GM18907 (cell line): ENCODE measurements at regions not wholly inside any gene's neighbourhood (a gene's known extent, or its start where the extent isn't known, plus 50 kb on each side); places are given as distances from the start of the nearest gene placed in this dataset.
"Not testable (repeated sequence)": the region's sequence is repeated elsewhere in the genome, so short reads cannot be mapped to it uniquely, and the experiment has no call there.

ENCODE experiments used
- ATAC-seq: cut with Tn5 transposase; IDR thresholded peaks from one replicate; pipeline ENCODE4 v1.9.1; 2021; ENCODE audit warnings: mild to moderate bottlenecking, moderate library complexity; ENCODE audit not compliant: unreplicated experiment

DNA sequence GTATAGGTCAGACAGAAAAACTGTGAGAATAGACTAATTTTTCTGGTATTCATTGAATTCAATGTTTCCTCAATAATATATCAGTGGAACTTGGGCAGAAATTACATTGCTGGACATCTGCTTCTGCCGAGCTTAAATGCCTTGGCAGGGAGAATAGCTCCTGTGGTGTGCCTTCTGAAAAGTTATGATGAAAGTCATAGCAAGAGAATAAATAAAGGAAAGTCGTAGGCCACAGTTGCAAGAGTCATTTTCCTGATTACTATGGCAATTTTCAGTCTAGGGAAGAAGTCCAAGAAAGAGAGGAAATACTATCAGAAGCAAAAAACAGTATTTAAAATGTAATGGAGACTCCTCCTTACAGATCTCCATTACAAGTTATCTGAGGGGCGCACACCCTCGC is 1596.1 kb upstream of the WWC1 start:
- no peak for ATAC-seq

- ATAC-seq: no peak
These were observed 1583.2 kb upstream of the WWC1 start for GRCh38 chr5:166708291-166708690.

- no peak for ATAC-seq
These were observed 1581.8 kb upstream of the WWC1 start for GRCh38 chr5:166709691-166710090.

- ATAC-seq: no peak
These were observed 1581.2 kb upstream of the WWC1 start for GRCh38 chr5:166710271-166710670.

- ATAC-seq: no peak
These were observed 1578.8 kb upstream of the WWC1 start for GRCh38 chr5:166712447-166713185.

DNA sequence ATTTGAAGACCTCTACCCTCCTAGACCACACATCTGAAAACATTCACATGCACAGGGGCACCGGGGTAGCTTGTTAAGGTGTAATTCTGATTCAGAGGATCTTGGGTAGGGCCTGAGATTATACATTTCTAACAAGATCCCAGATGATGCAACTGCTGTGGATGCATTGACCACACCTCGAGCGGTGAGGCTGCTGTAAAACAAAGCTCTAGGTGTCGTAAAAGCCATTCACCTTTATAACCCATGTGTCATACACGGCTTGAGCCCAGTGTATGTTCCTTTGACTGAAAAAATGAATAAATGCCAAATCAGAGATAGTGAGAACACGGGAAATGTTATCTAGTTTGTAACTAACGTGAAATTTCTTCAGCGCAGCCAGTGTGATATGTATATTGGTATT is 1578.2 kb upstream of the WWC1 start:
- ATAC-seq: no peak

DNA sequence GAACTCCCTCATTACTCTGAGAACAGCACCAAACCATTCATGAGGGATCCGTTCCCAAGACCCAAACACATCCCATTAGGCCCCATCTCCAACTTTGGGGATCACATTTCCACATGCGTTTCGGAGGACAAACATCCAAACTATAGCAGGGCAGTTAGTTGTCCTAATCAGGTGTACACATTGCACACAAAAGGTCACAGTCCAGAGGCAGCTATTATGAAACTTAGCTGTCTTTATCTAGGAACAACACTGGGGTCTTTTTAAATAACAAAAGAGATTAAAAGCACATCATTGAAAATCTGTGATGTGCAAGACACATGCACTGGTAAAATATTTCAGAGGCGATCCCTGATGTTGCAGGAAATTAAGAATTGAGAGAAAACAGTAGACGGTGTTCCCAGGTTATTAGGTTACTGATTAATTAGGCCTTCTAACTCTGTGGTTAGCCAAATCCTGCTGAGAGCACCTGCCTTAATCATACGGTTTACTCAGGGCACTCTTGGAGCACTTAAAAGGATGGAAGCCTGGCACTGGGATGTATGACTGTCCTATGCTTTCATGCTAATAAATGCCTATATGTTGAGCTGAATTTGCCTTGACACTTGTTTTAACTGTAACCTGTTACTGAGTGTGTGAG is 1574.5 kb upstream of the WWC1 start:
- ATAC-seq: no peak

DNA sequence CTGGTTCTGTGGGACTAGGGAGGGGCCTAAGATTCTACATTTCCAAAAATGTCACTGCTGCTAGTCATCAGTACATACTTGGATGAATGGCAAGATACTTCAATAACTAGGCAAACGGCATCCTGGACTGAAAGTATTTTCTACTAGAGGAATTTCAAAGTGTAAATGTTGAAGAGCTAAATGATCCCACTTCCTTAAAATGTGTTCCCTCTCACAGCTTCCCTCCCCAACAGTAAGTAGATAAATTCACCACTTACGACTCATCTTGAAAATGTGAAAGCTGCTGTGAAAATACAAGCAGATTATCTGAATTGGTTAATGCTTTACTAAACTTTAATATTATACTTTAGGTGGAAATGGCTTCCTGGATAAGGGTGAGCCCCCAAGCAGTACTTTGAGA is 1571.5 kb upstream of the WWC1 start:
- no peak for ATAC-seq

DNA sequence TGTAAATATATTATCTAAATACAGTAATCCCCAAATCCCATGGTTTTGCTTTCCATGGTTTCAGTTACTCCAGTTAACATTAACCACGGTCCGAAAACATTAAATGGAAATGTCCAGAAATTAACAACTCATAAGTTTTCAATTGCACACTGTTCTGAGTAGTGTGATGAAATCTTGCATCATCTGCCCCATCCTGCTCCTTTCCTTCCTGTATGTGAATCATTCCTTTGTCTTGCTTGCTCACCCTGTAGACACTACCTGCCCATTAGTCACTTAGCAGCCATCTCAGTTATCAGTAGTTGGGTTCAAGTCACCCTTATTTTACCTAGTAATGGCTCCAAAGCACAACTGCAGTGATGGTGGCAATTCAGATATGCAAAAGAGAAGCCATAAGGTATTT is 1568.5 kb upstream of the WWC1 start:
- ATAC-seq: no peak

GRCh38 chr5:166724284-166724683 is 1567.2 kb upstream of the WWC1 start:
- no peak for ATAC-seq

DNA sequence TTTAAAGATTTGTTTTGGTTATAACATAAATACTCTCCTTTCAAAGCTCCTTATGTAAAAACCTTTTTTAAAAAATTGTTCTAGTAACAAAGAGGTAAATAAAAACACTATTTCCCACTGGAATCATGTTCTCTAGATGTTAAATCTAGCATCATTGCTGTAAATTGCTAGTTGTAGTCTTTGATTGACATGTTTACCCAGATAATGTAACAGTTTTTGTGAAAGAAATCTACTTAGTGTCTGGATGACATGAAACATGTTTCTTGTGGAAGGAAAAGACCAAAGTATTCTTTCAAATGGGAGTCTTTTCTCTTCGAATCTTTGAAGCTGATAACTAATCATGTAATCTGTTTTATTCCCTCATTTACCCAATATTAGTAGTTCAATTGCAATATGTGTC is 1565.9 kb upstream of the WWC1 start:
- ATAC-seq: no peak

- no peak for ATAC-seq
These were observed 1565.0 kb upstream of the WWC1 start for GRCh38 chr5:166726406-166726805.

GRCh38 chr5:166742951-166743350 is 1548.5 kb upstream of the WWC1 start:
- ATAC-seq: not testable (repeated sequence)

GRCh38 chr5:166746506-166746905 is 1544.9 kb upstream of the WWC1 start:
- no peak for ATAC-seq

GRCh38 chr5:166750376-166750775 is 1541.1 kb upstream of the WWC1 start:
- ATAC-seq: no peak

DNA sequence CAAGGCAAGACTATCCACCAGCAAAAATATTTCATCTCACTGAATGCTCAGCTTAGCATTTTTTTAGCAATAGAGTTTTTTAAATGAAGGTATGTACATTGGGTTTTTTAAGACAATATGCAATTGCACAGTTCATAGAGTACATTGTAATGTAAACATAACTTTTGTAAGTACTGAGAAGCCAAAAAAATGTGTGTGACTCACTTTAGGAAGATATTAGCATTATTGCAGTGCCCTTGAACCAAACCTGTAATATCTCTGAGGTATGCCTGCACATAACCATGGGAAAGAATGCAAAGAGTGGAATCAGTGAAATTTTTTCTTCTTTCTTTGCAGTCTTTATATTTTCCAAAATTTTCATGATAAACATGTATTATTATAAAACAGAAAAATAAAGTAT is 1533.3 kb upstream of the WWC1 start:
- no peak for ATAC-seq

DNA sequence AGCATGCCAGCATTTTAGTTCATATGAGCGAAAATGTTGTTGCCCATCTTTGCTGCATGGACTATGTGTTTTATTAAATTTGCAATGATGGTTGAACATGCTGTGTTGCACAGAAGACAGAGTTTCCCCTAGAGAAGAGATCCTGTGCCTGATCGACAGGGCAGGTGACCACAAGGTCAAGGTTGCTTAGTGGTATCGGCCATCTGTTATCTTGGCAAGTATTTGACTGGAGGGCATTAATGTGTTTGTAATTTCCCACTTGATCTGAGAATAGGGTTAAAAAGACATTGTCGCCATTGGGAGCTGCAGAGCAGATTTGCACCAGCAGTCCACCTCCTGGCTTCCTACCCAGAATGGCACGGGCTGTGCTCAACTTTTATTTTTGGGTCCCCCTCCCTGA is 1523.6 kb upstream of the WWC1 start:
- no peak for ATAC-seq

GRCh38 chr5:166768536-166768935 is 1522.9 kb upstream of the WWC1 start:
- no peak for ATAC-seq

- ATAC-seq: no peak
These were observed 1518.7 kb upstream of the WWC1 start for GRCh38 chr5:166772770-166773169.

DNA sequence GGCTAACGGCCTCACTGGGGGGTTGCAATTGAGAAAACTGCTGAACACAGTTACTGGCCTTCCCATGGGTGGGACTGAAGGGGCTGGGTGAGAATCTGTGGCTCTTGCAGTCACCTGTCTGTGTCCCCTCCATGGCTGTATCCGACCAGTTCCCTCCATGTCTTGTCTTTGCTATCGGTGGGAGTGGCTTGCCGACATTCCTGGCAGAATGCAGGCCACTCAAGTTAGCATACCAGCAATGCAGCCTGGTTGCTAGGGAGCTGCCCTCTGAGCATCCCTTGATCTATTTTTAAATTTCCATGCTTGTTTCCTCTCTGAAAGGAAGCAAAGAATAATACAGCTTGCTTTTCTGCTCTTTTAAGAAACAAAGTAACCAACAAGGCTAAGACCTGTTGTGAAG is 1509.7 kb upstream of the WWC1 start:
- ATAC-seq: no peak

- ATAC-seq: no peak
These were observed 1506.8 kb upstream of the WWC1 start for GRCh38 chr5:166784545-166785078.

- ATAC-seq: no peak
These were observed 1505.3 kb upstream of the WWC1 start for GRCh38 chr5:166786178-166786577.

DNA sequence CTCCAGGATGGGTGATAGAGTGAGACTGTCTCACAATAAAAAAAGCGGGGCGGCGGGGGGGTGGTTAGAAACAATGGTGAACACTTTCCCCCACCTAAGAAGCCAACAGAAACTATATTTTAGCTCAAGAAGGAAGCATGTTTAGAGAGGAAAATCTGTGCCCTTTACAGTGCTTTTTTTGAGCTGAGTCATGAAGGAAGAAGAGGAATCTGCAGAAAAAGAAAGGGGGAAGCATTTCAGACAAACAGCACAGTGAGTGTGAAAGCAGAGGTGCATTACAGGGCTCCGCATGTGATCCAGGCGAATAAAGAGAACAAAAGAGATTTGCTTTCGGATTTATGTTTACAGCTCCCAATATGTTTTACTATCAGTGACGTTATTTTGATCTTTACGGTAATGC is 1504.6 kb upstream of the WWC1 start:
- no peak for ATAC-seq
